ENCODE measurements at regions not wholly inside any gene's neighbourhood (a gene's known extent, or its start where the extent isn't known, plus 50 kb on each side); places are given as distances from the start of the nearest gene placed in this dataset.

DNA sequence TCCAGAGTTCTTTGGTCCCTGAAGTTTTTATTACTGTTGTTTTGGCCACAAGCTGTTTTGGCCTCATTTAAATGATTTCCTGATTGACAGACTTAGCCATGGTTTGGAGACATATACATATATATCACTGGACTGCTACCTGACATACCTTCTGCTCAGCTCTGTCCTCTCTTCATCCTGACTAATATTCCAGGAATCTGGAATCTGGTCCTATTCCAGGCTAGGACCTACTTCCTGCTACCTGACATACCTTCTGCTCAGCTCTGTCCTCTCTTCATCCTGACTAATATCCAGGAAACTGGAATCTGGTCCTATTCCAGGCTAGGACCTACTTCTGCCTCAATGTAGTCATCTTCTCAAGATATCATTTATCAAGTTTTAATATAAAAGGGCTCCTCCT lies 724.4 kb upstream of the ROBO1 start:
- DNase-seq (no peak), ATAC-seq (no peak)

GRCh38 chr3:80472961-80473360 lies 705.2 kb upstream of the ROBO1 start:
- ATAC-seq, result no peak
- DNase-seq, result no peak

DNA sequence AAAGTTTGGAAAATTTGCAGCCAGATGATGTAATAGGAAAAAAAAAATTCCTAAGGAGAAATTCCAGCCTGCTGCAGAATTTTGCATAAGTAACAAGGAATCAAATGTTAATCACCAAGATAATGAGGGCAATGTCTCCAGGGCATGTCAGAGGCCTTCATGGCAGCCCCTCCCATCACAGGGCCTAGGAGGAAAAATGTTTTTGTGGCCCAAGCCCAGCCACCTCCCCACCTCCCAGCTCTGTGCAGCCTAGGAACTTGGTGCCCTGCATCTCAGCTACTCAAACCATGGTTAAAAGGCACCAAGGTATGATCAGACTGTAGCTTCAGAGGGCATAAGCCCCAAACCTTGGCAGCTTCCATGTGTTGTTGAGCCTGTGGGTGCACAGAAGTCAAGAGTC lies 704.7 kb upstream of the ROBO1 start:
- DNase-seq, result no peak
- ATAC-seq, result no peak

DNA sequence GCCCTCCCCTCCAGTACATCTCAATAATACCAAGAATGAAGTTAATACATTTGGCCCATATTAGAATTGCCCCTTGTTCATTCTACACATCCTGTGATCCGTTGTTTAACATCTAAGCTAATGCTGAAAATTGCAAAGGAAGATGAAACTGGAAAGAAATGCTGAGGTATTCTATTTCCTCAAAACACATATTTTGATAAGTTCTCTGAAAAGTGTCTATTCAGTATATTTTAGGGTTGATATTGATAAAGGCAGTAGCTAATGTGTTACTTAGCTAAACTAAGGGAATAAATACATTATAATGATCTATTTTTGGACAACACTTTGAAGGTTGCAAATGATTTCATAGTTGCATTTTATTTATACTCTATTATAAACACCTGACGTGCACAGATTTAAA lies 702.6 kb upstream of the ROBO1 start:
- no peak for ATAC-seq
- no peak for DNase-seq

GRCh38 chr3:80465746-80466145 lies 697.9 kb upstream of the ROBO1 start:
- ATAC-seq (no peak), DNase-seq (no peak)

DNA sequence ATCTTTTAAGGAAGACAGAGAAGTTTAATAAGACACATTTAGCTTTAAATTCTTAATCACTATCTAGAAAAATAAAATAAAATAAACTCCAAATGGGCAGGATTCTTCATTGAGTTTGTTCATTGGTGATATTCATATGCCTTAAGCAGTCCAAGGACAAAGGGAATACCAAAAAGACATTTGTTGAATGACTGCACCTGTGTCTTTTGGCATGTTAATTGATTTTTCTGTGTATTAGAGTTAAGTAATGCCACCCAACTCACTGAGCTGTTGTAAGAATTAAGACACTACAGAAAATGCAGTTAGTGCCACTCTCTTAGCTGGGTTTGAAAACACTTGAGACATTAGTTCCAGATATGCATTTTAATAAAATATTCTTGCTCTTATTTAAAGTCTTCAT lies 683.6 kb upstream of the ROBO1 start:
- DNase-seq, result no peak
- ATAC-seq, result no peak

GRCh38 chr3:80445641-80446040 lies 677.8 kb upstream of the ROBO1 start:
- ATAC-seq (no peak), DNase-seq (no peak)

DNA sequence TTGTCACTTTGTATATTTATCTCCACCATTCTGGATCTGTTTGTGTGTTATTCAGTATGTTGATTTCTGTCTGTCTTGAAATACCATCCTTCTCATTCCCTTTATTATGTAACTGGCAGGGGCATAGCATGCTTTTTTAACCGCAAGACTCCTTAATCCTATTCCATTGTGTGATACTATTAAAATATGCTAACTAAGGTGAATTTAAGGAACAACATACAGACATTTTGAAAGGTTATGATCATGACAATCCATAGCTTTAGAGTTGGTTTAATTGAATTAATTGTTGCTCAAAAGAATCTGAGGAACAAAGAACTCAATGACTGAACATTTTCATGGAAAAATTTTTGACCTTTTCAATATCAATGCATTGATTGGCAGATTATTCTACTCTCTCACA lies 677.3 kb upstream of the ROBO1 start:
- DNase-seq, result no peak
- ATAC-seq, result no peak

DNA sequence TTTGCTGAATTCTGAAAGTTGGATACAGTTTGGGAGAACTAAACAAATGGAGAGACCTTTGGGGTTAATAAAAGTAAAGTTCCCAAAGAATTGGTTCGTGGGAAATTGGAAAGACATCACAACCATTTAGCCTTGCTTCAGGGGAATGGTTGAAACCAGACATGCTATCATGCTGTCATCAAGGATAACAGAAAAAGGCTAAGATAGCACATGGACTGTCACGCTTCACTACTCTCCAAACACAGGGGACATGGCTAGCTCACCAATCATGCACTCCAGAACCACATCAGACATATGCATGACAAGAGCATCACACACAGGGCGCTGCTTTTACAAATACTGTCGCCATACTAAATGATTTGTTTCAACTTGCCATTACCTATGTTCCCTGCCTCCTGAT lies 671.7 kb upstream of the ROBO1 start:
- DNase-seq (no peak), ATAC-seq (no peak)

GRCh38 chr3:80434366-80434765 lies 666.6 kb upstream of the ROBO1 start:
- DNase-seq, result no peak
- no peak for ATAC-seq

GRCh38 chr3:80424951-80425350 lies 657.2 kb upstream of the ROBO1 start:
- ATAC-seq (no peak), DNase-seq (no peak)

GRCh38 chr3:80408030-80408721 lies 640.4 kb upstream of the ROBO1 start:
- DNase-seq (no peak), ATAC-seq (no peak)

- ATAC-seq (no peak), DNase-seq (no peak)
Observed at GRCh38 chr3:80405618-80406017, 637.8 kb upstream of the ROBO1 start.

DNA sequence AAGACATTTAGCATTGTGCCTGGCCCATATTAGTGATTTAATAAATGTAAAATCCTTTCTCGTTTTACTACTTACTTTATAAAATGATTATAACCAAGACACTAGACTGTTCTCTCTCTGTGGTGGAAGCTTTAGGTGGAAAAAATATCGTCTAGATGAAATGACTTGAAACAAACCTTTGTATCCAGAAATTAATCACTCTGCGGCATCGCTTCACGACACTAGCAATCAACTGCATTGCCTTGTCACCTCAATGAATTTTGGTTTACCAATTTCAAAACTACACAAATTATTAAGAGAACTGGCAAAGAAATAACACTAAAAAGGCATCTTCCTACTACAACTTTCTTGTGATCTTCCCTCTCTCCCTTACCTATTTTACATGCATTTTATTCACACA lies 627.2 kb upstream of the ROBO1 start:
- ATAC-seq (no peak), DNase-seq (no peak)

- no peak for DNase-seq
- ATAC-seq, result no peak
Observed at GRCh38 chr3:80391573-80391972, 623.8 kb upstream of the ROBO1 start.

- DNase-seq (no peak), ATAC-seq (no peak)
Observed at GRCh38 chr3:80384811-80385210, 617.0 kb upstream of the ROBO1 start.

DNA sequence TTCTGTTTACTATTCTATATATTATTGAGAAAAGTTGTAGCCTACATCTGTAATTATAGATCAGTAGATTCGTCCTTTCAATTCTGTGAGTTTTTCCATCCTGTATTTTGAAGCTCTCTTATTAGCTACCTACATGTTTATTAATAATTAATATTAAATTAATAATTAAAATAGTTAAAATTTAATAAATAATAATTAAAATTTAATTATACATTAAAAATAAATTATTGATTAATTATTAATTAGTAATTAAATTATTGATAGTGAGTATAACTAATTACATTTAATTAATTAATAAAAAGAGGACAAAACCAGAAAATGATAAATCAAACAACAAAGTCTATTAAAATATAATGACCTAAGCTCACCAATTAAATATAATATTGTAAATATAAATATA lies 606.6 kb upstream of the ROBO1 start:
- ATAC-seq, result no peak
- DNase-seq, result no peak

DNA sequence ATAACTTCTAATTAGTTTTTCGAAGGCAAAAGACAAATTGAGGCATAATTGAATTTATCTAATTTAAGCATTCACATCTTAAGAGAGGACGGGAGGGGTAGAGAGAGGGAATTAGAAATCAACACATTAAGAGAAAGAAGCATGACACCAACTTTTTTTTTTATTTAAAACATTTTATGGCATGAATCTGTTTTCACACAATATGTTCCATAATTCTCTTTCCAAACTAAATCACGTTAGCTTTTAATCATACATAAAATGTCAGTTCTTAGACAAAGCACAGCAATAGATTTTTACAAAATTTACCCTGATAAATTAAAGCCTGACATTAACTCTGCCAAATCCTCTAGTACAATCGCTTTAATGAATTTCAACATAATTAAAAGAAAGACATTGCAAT lies 600.8 kb upstream of the ROBO1 start:
- no peak for DNase-seq
- ATAC-seq, result no peak

- no peak for ATAC-seq
- no peak for DNase-seq
Observed at GRCh38 chr3:80366808-80367548, 599.2 kb upstream of the ROBO1 start.

GRCh38 chr3:80357761-80358160 lies 590.0 kb upstream of the ROBO1 start:
- no peak for ATAC-seq
- DNase-seq, result no peak

GRCh38 chr3:80355144-80355543 lies 587.3 kb upstream of the ROBO1 start:
- no peak for DNase-seq
- ATAC-seq, result no peak

- no peak for ATAC-seq
- no peak for DNase-seq
Observed at GRCh38 chr3:80351201-80351600, 583.4 kb upstream of the ROBO1 start.

DNA sequence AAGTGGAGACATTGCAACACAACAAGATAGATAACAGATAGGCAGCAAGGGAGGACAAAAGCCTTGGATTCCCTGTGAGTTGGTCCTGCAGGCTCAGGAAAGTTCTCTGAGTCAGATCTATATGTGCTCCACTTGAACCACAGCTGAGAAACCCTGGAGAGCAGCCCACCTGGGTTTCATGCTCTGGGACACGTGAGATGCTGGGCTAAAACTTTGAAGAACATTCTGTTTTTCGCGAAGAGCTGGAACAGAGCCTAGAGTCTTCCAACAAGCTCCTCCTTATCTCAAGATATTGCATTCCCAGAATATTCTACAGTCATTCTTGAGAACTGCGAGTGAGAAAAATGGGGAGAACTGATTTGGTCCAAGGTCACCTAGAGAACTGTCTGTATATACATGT lies 583.0 kb upstream of the ROBO1 start:
- DNase-seq, result no peak
- no peak for ATAC-seq

- DNase-seq (no peak), ATAC-seq (no peak)
Observed at GRCh38 chr3:80338366-80338765, 570.6 kb upstream of the ROBO1 start.
